Astrocyte (in vitro differentiated cells and primary cell): ENCODE measurements at regions not wholly inside any gene's neighbourhood (a gene's known extent, or its start where the extent isn't known, plus 50 kb on each side); places are given as distances from the start of the nearest gene placed in this dataset.

Experiments used
- DNase-seq: peaks from one replicate; pipeline ENCODE4 v3.0.0-alpha.2; 2010; ENCODE audit warnings: low read depth
- FAIRE-seq: peaks from 2 replicates; lab custom pipeline; 2011; peaks lifted over from hg19 to GRCh38; lab: Jason Lieb, UNC
- H2AFZ ChIP-seq: 2 replicates; pipeline ENCODE4 v1.6.0; 2012; ENCODE audit warnings: low read depth, low read length, inconsistent platforms
- H3K27ac ChIP-seq: 2 replicates; pipeline ENCODE4 v1.5.1; 2011; ENCODE audit warnings: low read depth, low read length, inconsistent platforms
- H3K27me3 ChIP-seq: 2 replicates; pipeline ENCODE4 v1.6.0; 2011; ENCODE audit warnings: low read length, inconsistent platforms; ENCODE audit not compliant: insufficient read depth
- H3K36me3 ChIP-seq: 2 replicates; pipeline ENCODE4 v1.5.1; 2011; ENCODE audit warnings: low read length, inconsistent platforms; ENCODE audit not compliant: insufficient read depth
- H3K4me1 ChIP-seq: 2 replicates; pipeline ENCODE4 v1.5.1; 2011; ENCODE audit warnings: low read length, inconsistent platforms; ENCODE audit not compliant: insufficient read depth
- H3K4me2 ChIP-seq: 2 replicates; pipeline ENCODE4 v1.6.0; 2012; ENCODE audit warnings: low read length, inconsistent platforms
- H3K4me3 ChIP-seq: 2 replicates; pipeline ENCODE4 v1.5.1; 2011; ENCODE audit warnings: low read depth, mild to moderate bottlenecking, low read length, inconsistent platforms; ENCODE audit not compliant: insufficient read depth
- H3K79me2 ChIP-seq: 2 replicates; pipeline ENCODE4 v1.6.0; 2012; ENCODE audit warnings: mild to moderate bottlenecking, low read length, inconsistent platforms; ENCODE audit not compliant: insufficient read depth
- H3K9ac ChIP-seq: 2 replicates; pipeline ENCODE4 v1.6.0; 2012; ENCODE audit warnings: mild to moderate bottlenecking, low read length, inconsistent platforms
- H3K9me3 ChIP-seq: 2 replicates; pipeline ENCODE4 v1.5.1; 2012; ENCODE audit warnings: low read depth, mild to moderate bottlenecking, low read length, inconsistent platforms; ENCODE audit not compliant: insufficient read depth
- H4K20me1 ChIP-seq: 2 replicates; pipeline ENCODE4 v1.6.0; 2012; ENCODE audit warnings: low read length, inconsistent platforms; ENCODE audit not compliant: insufficient read depth
- H3K27ac Mint-ChIP-seq: one replicate; pipeline ENCODE4 v1.8.0; 2021; ENCODE audit warnings: mild to moderate bottlenecking, mixed read lengths; ENCODE audit not compliant: unreplicated experiment
- H3K27me3 Mint-ChIP-seq: one replicate; pipeline ENCODE4 v1.8.0; 2021; ENCODE audit warnings: low read depth, mixed read lengths; ENCODE audit not compliant: unreplicated experiment
- H3K36me3 Mint-ChIP-seq: one replicate; pipeline ENCODE4 v1.8.0; 2021; ENCODE audit warnings: low read depth, mixed read lengths; ENCODE audit not compliant: unreplicated experiment
- H3K4me1 Mint-ChIP-seq: one replicate; pipeline ENCODE4 v1.8.0; 2021; ENCODE audit warnings: low read depth, mixed read lengths; ENCODE audit not compliant: unreplicated experiment
- H3K4me3 Mint-ChIP-seq: one replicate; pipeline ENCODE4 v1.8.0; 2021; ENCODE audit warnings: mild to moderate bottlenecking, moderate library complexity, mixed read lengths; ENCODE audit not compliant: unreplicated experiment
- H3K9me3 Mint-ChIP-seq: one replicate; pipeline ENCODE4 v1.8.0; 2021; ENCODE audit warnings: mild to moderate bottlenecking, mixed read lengths; ENCODE audit not compliant: unreplicated experiment
- CTCF ChIP-seq: IDR thresholded peaks from 2 replicates; pipeline ENCODE4 v1.5.1; 2011; ENCODE audit warnings: low read depth, mild to moderate bottlenecking, inconsistent platforms, low read length, moderate library complexity; ENCODE audit not compliant: insufficient read depth
- EZH2 ChIP-seq: IDR thresholded peaks from 2 replicates; pipeline ENCODE4 v1.6.1; 2012; ENCODE audit warnings: mild to moderate bottlenecking, low read length, inconsistent platforms; ENCODE audit not compliant: insufficient read depth

DNA sequence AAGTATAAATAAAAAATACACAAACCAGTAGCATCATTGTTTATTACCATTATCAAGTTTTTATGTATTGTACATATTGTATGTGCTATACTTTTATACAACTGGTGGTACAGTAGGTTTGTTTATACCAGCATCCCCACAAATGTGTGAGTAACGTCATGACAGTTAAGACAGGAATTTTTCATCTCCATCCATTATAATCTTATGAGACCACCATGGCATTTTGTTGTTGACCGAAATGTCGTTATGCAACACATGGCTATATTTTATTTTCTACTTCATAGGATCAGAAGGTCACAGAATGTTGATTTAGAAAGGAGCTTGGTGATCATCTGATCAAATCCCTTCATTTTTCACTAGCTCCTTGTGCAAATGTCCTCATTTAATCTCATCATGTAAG, 170.9 kb upstream of the NCAM1 start:
- H3K4me3 ChIP-seq: no peak overlapping the region
- Mint-ChIP-seq H3K27me3 (peaks cover 3% of the 10 kb centered on the region), H3K27ac (no peak overlapping the region), H3K4me3 (no peak overlapping the region), H3K9me3 (no peaks in the 10 kb centered on the region), H3K36me3 (no peaks in the 10 kb centered on the region), H3K4me1 (peaks cover 7% of the 10 kb centered on the region)
- TF ChIP-seq EZH2 (no peak), CTCF (no peak)
- H3K4me2 ChIP-seq: no peak overlapping the region
- no peak overlapping the region for H3K9ac ChIP-seq
- no peak overlapping the region for H2AFZ ChIP-seq
- H3K27me3 ChIP-seq: no peaks in the 10 kb centered on the region
- no peaks in the 10 kb centered on the region for H3K9me3 ChIP-seq
- H3K27ac ChIP-seq: no peak overlapping the region
- H3K79me2 ChIP-seq: no peaks in the 10 kb centered on the region
- peaks cover 9% of the 10 kb centered on the region for H3K4me1 ChIP-seq
- H3K36me3 ChIP-seq: no peaks in the 10 kb centered on the region
- peak; percentile 26 for FAIRE-seq
- DNase-seq: no peak
- no peaks in the 10 kb centered on the region for H4K20me1 ChIP-seq

DNA sequence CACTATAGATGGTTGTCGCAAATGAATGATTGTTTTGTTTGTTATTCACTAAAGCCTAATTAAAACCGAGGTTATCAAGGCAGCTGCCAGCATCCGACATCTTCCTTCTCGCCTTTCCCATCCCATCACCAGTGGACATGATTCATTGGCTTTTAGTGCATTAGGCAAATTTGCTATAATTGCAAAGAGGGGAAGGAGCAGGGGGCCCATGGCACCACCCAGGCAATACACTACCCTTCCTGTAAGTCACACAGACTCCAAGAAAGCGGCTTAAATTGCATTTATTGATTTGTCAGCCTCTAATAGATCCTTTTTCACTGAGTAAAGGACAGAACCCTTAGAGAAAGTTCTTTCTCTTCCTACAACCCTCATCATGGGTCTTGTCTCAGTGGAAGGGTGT, 169.2 kb upstream of the NCAM1 start:
- Mint-ChIP-seq H3K4me3 (no peak overlapping the region), H3K9me3 (no peaks in the 10 kb centered on the region), H3K4me1 (peaks cover 4% of the 10 kb centered on the region), H3K27ac (no peak overlapping the region), H3K36me3 (no peaks in the 10 kb centered on the region), H3K27me3 (no peaks in the 10 kb centered on the region)
- Histone ChIP-seq H3K4me1 (peaks cover 4% of the 10 kb centered on the region), H3K9ac (no peak overlapping the region), H3K9me3 (no peaks in the 10 kb centered on the region), H2AFZ (no peak overlapping the region), H3K4me2 (no peak overlapping the region), H3K27ac (no peak overlapping the region), H3K4me3 (no peak overlapping the region), H3K27me3 (no peaks in the 10 kb centered on the region), H3K36me3 (no peaks in the 10 kb centered on the region), H4K20me1 (no peaks in the 10 kb centered on the region), H3K79me2 (no peaks in the 10 kb centered on the region)
- TF ChIP-seq CTCF (no peak), EZH2 (no peak)
- DNase-seq (no peak), FAIRE-seq (no peak)

GRCh38 chr11:112793416-112793815, 167.8 kb upstream of the NCAM1 start:
- FAIRE-seq (no peak), DNase-seq (peak; percentile 36)
- Histone ChIP-seq H3K9ac (no peak overlapping the region), H3K4me2 (no peak overlapping the region), H3K27ac (no peak overlapping the region), H2AFZ (no peak overlapping the region), H3K36me3 (no peaks in the 10 kb centered on the region), H3K4me1 (peaks cover 8% of the 10 kb centered on the region), H4K20me1 (no peaks in the 10 kb centered on the region), H3K9me3 (no peaks in the 10 kb centered on the region), H3K79me2 (no peaks in the 10 kb centered on the region), H3K27me3 (no peaks in the 10 kb centered on the region), H3K4me3 (no peak overlapping the region)
- Mint-ChIP-seq H3K9me3 (no peaks in the 10 kb centered on the region), H3K27me3 (no peaks in the 10 kb centered on the region), H3K27ac (no peak overlapping the region), H3K36me3 (no peaks in the 10 kb centered on the region), H3K4me3 (no peak overlapping the region), H3K4me1 (peaks cover 8% of the 10 kb centered on the region)
- TF ChIP-seq CTCF (no peak), EZH2 (no peak)
